Neural crest cell (in vitro differentiated cells): ENCODE measurements at regions not wholly inside any gene's neighbourhood (a gene's known extent, or its start where the extent isn't known, plus 50 kb on each side); places are given as distances from the start of the nearest gene placed in this dataset.

Experiments used
- DNase-seq: peaks from one replicate; pipeline ENCODE4 v3.0.0; 2021; ENCODE audit warnings: low read depth, mixed read lengths, low spot score
- H3K27ac Mint-ChIP-seq: one replicate; pipeline ENCODE4 v1.8.0; 2021; ENCODE audit warnings: mild to moderate bottlenecking, mixed read lengths; ENCODE audit not compliant: unreplicated experiment
- H3K27me3 Mint-ChIP-seq: 2 replicates; pipeline ENCODE4 v1.8.0; 2021; ENCODE audit warnings: low read depth, mild to moderate bottlenecking, mixed read lengths
- H3K36me3 Mint-ChIP-seq: 2 replicates; pipeline ENCODE4 v1.8.0; 2021; ENCODE audit warnings: low read depth, mild to moderate bottlenecking, mixed read lengths
- H3K4me1 Mint-ChIP-seq: 2 replicates; pipeline ENCODE4 v1.8.0; 2021; ENCODE audit warnings: mixed read lengths
- H3K4me3 Mint-ChIP-seq: one replicate; pipeline ENCODE4 v1.8.0; 2021; ENCODE audit warnings: mild to moderate bottlenecking, mixed read lengths
- H3K9me3 Mint-ChIP-seq: 2 replicates; pipeline ENCODE4 v1.8.0; 2021; ENCODE audit warnings: mixed read lengths
- CTCF ChIP-seq: fragments of 200-600 bp; sonication (generic); conservative IDR thresholded peaks from 2 replicates; pipeline ENCODE4 v1.5.0; 2021; ENCODE audit warnings: antibody characterized with exemption, mild to moderate bottlenecking

GRCh38 chr4:178958725-178959440 lies 1516.6 kb upstream of the AGA start:
- Mint-ChIP-seq H3K4me3 (no peak overlapping the region), H3K4me1 (no peaks in the 10 kb centered on the region), H3K9me3 (peaks cover 9% of the 10 kb centered on the region), H3K36me3 (peaks cover 6% of the 10 kb centered on the region), H3K27ac (no peak overlapping the region), H3K27me3 (no peaks in the 10 kb centered on the region)
- DNase-seq: no peak
- TF ChIP-seq CTCF: no peak

DNA sequence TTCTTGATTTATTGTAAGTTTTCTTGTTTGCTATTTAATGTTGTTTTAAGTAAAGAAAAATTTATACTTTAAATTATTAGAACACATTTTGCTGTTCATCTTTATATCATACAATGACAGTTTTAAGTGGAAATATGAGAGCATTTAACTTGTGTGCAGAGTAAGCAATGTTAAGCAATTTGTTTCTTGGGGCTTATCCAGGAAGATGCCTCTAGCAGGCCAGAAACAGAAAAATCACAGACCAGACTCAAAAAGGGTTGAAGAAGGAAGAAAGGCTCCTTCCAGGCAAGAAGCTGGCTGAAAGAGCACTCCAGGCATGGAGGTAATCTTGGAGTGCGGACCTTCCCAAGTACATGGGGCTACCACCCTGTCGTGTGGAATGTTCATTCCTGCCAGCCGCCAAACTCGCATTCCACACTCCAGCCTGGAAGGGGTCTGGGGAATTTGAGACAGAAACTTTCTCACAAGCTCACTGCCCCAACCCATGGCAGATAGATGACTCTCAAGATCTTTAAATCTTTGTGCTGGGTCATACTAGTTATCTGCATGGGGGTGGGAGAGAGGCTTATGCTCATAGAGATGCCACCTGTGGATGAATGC lies 1521.3 kb upstream of the AGA start:
- Mint-ChIP-seq H3K36me3 (no peaks in the 10 kb centered on the region), H3K27me3 (no peaks in the 10 kb centered on the region), H3K4me3 (no peak overlapping the region), H3K27ac (no peak overlapping the region), H3K9me3 (peaks cover 2% of the 10 kb centered on the region), H3K4me1 (no peaks in the 10 kb centered on the region)
- no peak for DNase-seq
- TF ChIP-seq CTCF: no peak

GRCh38 chr4:178966644-178967043 lies 1524.4 kb upstream of the AGA start:
- Mint-ChIP-seq H3K9me3 (peaks cover 2% of the 10 kb centered on the region), H3K36me3 (no peaks in the 10 kb centered on the region), H3K27me3 (no peaks in the 10 kb centered on the region), H3K4me1 (no peaks in the 10 kb centered on the region), H3K4me3 (no peak overlapping the region), H3K27ac (no peak overlapping the region)
- no peak for DNase-seq
- no peak for TF ChIP-seq CTCF

- Mint-ChIP-seq H3K27ac (no peak overlapping the region), H3K27me3 (no peaks in the 10 kb centered on the region), H3K4me1 (peaks cover 4% of the 10 kb centered on the region)
Observed at GRCh38 chr4:178970433-178971140, 1528.3 kb upstream of the AGA start.

DNA sequence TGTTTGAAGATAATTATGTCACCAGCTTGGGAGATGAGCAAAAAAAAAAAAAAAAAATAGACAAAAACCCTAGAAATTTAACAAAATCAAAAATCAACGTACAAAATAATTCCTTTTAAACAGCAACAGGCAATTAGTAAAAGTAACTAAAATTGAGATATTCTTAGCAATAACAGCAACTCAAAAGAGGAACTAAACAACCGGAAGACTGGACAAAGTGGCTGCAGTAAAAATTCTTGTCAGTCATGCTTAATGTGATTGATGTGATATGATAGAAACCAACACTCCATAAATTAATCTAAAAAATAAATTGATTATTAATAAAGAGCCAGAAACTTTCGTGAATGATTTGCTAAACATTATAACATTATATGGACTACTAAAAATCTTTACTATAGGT lies 1534.6 kb upstream of the AGA start:
- no peak overlapping the region for H3K4me3 Mint-ChIP-seq
- no peaks in the 10 kb centered on the region for H3K9me3 Mint-ChIP-seq
- TF ChIP-seq CTCF: no peak
- no peaks in the 10 kb centered on the region for H3K27me3 Mint-ChIP-seq
- no peaks in the 10 kb centered on the region for H3K36me3 Mint-ChIP-seq
- DNase-seq: no peak
- no peak overlapping the region for H3K27ac Mint-ChIP-seq
- peaks cover 4% of the 10 kb centered on the region for H3K4me1 Mint-ChIP-seq

More at GRCh38 chr4:178970433-178971140, 1528.3 kb upstream of the AGA start:
- H3K9me3 Mint-ChIP-seq: no peaks in the 10 kb centered on the region
- no peak for DNase-seq
- no peak for TF ChIP-seq CTCF
- no peak overlapping the region for H3K4me3 Mint-ChIP-seq
- H3K36me3 Mint-ChIP-seq: no peaks in the 10 kb centered on the region
